Stimulated activated CD8-positive, alpha-beta memory T cell treated with anti-CD3 and anti-CD28 coated beads, Interleukin-2, amount 100 ng/mL, for 1 hour (primary cell): ENCODE measurements at regions not wholly inside any gene's neighbourhood (a gene's known extent, or its start where the extent isn't known, plus 50 kb on each side); places are given as distances from the start of the nearest gene placed in this dataset.

ENCODE experiments used
- DNase-seq, 2 donors: peaks; one replicate each; pipeline ENCODE4 v3.0.0-alpha.2; 2020; ENCODE audit warnings: low read depth in 2 of 2

GRCh38 chr4:182107931-182108330, 135.3 kb upstream of the TENM3 start:
- DNase-seq, result no peak

DNA sequence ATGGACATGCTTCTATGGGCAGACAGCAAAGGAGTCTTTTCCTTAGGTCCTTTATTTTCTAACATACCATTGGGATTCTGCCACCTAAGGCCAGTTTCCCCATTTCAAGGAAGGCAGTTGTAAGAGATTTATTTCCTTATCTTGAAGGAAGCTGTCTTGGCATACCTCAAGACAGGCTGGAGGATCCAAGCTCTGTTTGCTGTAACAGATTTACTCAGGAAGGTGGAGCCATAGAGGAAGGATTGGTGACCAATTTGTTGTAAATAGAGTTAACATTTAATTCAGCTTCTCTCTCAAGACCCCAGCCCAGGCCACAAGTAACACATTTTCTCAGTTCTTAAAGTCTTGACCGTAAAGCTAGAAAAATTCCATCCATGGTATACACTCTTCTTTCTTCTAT, 131.6 kb upstream of the TENM3 start:
- no peak for DNase-seq

- DNase-seq, result no peak
Observed at GRCh38 chr4:182113779-182114178, 129.4 kb upstream of the TENM3 start.

DNA sequence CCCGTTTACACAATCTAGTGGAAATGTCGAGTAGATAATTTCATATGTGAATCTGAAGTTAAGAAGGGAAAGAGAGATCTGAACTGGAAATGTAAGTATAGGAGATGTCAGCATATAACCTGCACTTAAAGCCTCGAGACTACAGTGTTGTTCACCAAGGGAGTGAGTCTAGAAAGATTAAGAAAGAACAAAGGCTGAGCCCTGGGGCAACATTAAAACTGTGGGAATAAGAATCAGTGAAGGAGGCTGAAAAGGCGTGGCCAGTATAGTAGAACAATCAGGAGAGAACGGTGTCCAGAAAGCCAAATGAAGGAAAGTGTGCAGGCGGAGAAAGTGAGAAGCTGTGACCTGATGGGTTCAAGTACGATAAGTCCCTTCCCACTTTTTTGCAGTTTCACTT, 118.8 kb upstream of the TENM3 start:
- no peak for DNase-seq

GRCh38 chr4:182126096-182126495, 117.1 kb upstream of the TENM3 start:
- DNase-seq, result no peak

DNA sequence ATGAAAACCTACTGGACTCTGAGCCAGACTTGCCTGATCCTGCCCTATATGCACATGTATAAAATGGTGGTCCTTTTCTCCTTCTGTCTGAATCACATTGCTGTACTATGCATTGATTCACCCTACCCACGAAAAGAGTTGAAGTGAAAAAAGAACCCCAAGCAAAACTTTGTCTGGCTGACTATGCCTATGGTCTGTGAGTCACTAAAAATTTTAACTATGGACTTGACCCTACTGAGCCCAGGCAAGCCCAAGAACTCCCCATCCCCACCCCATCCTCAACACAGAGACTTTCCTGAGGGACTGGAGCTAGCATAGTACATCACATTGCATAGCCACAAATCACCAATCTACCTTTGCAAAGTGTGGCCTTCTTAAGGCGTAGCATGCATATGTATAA, 116.6 kb upstream of the TENM3 start:
- no peak for DNase-seq

GRCh38 chr4:182133033-182133432, 110.2 kb upstream of the TENM3 start:
- no peak for DNase-seq

- DNase-seq, result no peak
Observed at GRCh38 chr4:182134261-182134660, 108.9 kb upstream of the TENM3 start.

- no peak for DNase-seq
Observed at GRCh38 chr4:182136201-182136600, 107.0 kb upstream of the TENM3 start.

GRCh38 chr4:182137343-182137742, 105.9 kb upstream of the TENM3 start:
- DNase-seq, result no peak

DNA sequence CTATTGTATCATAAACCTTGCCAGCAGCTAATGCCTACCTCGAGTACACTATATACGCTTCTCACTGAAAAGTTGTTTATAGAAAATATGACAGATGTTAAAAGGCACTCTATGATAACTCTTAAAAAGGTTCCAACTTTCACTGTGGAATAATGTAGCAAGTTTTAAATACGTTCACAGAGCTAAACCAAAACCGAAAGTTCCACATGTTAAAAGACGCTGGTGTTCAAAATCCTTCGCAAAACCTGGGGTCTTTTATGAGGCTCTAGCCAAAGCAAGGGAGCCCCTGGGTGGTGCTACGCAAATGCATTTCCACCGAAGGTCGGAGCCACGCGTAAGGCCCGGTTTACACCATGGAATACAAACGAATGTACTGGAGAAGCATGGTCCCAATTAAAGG, 103.7 kb upstream of the TENM3 start:
- no peak for DNase-seq

DNA sequence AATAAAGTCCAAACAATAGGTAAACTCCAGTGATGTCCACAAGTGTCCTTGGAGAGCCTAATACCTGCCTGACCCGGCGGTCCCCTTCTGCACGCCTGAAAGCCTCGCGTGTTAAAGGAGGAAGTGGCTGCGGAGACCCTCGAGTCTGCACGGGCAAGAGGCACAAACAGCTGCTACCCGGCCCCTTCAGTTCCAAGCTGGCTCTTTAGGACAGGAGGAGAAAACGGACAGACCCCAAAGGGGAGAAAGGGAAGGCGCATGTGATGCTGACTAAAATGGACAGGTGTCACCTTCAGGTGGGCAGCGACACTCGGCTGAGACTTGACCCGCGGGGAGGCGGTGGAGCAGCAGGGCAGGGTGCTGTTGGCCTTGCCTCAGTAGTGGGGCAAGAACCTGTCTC, 102.7 kb upstream of the TENM3 start:
- no peak for DNase-seq

GRCh38 chr4:182141061-182141460, 102.1 kb upstream of the TENM3 start:
- DNase-seq, result no peak

- DNase-seq, result no peak
Observed at GRCh38 chr4:182142176-182143085, 100.8 kb upstream of the TENM3 start.

GRCh38 chr4:182143086-182143821, 99.9 kb upstream of the TENM3 start:
- DNase-seq, result no peak

- DNase-seq, result no peak
Observed at GRCh38 chr4:182143822-182144625, 99.2 kb upstream of the TENM3 start.

DNA sequence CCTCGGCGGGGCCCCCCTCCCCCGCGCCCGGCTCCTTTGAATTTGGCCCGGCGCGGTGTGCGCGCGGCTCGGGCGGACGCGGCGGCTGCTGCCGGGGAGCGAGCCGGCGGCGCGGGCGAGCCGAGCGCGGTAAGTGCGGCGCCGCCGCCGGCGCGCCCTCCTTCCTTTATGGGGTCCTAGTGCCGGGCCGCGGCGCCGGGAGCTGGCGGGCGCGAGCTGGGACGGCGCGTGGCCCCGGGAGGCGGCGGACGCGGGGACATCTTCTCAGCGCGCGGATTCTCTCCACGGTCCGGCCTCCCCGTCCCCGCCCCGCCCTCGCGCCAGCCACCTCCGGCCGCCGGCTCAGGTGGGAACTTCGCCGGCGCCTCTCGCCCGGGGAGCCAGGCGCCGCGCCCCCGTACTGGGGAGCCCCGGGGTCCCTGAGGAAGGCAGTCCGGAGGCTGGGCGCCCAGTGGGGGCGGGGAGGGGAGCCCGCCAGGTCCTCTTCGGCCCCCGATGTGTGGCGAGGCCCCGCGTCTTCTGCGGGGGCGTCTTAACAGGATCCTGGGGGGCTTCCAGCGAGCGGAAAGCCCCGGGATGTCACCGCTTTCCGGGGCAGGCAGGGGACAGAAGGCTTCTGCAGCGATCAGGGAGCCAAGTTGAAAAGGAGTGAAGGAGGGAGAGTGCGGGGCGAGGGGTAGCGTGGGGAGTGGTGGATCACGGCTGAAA, 98.4 kb upstream of the TENM3 start:
- no peak for DNase-seq

DNA sequence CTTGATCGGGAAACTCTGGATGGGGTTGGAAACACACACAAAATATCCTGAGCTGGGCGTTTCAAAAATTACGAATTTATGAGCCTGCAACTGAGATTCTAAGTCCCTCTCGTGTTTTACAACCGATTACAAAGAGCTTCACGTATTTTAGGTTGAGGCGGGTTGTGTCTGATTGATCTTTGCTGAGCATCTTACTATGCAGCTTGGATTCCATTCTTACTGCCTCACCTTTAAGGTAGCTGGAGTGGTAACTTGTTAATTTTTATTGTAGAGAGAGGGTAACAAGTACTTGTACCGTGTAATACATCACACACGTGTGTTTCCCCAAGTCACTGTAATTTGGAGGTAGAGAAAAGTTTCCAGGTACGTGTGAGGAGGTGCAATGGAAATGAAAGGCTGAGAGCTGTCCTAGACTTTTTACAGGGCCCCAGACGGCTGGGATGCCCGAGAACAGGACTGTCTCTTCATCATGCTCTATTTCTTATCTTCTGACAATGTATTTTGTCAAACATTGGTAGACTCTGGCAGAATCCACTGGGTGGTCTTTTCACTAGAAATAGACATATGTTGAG, 97.8 kb upstream of the TENM3 start:
- no peak for DNase-seq

GRCh38 chr4:182147391-182147790, 95.8 kb upstream of the TENM3 start:
- no peak for DNase-seq

- DNase-seq, result no peak
Observed at GRCh38 chr4:182150645-182151044, 92.6 kb upstream of the TENM3 start.

DNA sequence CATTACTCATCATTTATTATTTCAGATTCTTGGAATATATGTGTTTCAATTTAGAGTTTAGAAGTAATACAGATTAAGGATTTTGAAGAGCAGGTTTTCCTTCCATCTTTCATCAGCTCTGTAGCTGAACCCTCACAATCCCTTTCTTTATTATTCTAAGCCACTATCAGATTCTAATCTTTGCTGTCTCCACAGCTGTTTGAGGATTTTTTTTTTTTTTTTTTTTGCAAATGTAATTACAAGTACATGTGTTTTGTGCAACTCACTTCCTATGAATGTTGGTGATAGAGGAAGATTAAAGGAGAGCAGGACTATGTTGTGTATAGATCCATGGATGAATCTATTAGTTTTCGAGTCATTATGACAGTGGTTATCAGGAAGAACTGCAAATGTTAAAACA, 87.4 kb upstream of the TENM3 start:
- DNase-seq, result no peak
